HG03520 (cell line): ENCODE measurements at regions not wholly inside any gene's neighbourhood (a gene's known extent, or its start where the extent isn't known, plus 50 kb on each side); places are given as distances from the start of the nearest gene placed in this dataset.

ENCODE experiments used
- ATAC-seq: cut with Tn5 transposase; IDR thresholded peaks from one replicate; pipeline ENCODE4 v1.9.1; 2021; ENCODE audit warnings: mild to moderate bottlenecking, moderate library complexity; ENCODE audit not compliant: unreplicated experiment

GRCh38 chr20:11371831-11372230 is 545.9 kb upstream of the BTBD3 start:
- ATAC-seq = no peak

DNA sequence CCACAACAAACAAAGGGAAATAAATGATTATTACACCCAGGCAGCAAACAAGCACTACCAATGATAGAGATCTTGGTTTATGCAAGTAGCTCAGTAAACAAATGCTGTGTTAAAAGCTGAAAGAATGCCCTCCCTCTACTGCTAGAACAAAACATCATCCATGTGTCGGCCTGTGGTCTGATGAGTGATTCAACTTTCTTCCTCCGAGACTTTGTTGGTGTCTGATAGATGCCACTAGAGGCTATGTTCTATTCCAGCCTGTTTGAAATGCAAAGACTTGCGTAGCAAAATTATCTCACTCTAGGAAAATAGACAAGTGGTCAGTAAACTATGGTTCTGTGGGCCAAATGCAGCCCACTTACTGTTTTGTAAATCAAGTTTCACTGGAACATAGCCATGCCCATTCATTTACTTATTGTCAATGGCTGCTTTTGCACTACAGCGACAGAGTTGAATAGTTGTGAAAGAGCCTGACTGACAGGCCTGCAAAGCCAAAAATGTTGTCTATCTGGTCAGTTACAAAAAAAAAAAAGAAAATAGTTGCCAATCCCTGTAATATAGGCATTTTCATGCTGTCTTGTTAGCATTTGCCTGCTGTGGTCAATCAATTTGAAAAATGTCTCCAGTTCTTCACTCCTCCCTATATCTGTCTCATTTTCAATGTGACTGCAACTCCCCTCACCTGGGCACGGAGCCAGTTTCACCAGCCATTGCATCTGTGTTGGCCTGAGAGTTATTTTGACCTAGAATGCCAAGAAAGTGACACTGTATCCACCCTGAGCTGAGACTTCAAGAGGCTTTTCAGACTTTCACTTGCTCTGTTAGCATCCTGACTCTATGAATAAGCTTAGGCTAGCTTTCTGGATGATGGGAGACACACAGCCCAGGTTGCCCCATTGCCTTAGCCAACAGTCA is 544.6 kb upstream of the BTBD3 start:
- no peak for ATAC-seq

DNA sequence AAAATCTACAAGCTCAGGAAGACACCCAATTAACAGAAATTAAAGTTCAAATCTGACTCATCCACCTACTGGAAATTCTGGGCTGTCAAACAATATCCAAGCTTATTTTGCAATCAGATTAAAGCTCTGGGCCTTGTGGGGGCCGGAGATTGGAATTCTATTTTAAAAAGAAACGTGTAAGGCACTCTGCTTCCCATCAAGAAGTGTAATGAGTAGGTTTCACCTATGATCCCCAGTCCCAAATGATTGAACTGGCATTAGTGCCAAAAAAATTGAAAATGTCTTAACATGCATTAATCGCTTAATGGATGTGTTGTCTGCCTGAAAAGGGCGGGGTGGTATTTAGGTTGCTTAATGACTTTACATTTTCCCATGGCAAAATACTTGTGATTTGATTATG is 542.4 kb upstream of the BTBD3 start:
- ATAC-seq = no peak

DNA sequence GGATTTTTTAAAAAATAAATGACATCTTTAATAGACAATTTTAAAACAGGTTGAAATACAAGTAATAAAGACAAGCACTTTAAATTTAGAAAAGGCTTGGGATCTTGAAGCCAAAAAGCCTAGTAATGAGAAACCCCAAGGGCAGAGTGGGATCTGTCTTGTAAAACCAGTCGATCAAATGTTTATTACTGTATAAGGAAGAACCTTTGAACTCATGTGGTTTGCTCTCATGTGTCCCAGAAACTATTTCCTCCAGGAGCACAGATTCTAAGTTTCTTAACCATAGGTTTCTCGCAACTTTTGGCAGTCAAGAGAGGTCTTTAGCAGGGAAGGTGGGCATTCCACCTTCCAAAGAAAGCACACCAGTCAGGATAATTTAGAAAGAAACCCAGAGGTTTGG is 541.7 kb upstream of the BTBD3 start:
- no peak for ATAC-seq

DNA sequence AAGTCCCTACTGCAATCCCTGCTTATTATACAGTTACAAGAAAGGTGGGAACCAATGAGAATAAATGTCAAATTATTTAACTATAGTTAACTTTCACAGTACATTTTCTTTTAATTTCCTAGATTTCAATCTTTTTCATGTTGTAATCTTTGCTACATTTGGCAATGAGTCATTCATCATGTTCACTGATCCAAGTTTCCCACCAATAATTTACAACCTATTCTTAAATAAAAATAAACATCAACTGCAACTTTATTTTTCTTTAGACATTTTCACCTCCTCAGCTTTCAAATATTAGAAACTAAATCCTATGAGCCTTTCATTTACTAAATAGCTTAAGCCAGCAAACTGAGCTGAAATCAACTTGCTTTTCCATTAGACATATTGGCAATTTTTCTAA is 541.3 kb upstream of the BTBD3 start:
- no peak for ATAC-seq

DNA sequence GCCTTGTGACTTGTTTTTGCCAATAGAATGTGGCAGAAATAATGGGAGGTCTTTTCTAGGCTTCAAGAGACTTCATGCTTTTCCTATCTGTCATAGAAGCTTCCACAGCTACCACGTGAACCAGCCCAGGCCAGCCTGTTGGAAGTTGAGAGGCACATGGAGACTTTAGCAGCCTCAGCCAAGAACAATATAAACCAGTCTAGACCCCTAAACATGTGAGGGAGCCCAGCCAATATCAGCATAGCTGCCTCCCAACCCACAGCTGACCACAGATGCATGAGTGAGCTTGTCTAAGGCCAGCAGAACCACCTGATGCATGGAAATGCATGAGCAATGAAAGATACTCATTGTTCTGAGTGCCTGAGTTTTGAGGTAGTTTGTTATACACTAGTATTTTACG is 540.7 kb upstream of the BTBD3 start:
- no peak for ATAC-seq

GRCh38 chr20:11377761-11378160 is 539.9 kb upstream of the BTBD3 start:
- no peak for ATAC-seq

DNA sequence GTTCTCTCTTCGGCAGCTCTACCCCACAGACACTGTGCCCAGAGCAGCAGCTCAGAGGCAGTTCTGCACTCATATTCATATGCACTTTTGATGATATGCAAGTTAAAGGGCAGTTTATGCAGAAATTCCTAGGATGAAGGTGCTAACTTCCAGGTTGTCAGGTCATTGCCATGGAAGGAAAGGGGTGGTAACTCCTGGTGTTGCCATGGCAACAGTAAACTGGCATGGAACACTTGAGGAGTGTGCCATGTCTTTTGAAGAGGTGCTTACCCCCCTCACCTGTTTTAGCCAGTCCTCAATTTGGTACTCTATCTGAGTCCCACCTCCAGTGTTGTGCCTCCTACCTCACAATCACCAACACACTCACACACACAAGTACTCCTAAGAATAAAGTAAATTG is 539.4 kb upstream of the BTBD3 start:
- no peak for ATAC-seq

GRCh38 chr20:11379257-11380011 is 538.3 kb upstream of the BTBD3 start:
- ATAC-seq = no peak

GRCh38 chr20:11380283-11380682 is 537.4 kb upstream of the BTBD3 start:
- no peak for ATAC-seq

- no peak for ATAC-seq
These were observed 530.4 kb upstream of the BTBD3 start for GRCh38 chr20:11387189-11387754.

- ATAC-seq = no peak
These were observed 528.5 kb upstream of the BTBD3 start for GRCh38 chr20:11389186-11389585.

DNA sequence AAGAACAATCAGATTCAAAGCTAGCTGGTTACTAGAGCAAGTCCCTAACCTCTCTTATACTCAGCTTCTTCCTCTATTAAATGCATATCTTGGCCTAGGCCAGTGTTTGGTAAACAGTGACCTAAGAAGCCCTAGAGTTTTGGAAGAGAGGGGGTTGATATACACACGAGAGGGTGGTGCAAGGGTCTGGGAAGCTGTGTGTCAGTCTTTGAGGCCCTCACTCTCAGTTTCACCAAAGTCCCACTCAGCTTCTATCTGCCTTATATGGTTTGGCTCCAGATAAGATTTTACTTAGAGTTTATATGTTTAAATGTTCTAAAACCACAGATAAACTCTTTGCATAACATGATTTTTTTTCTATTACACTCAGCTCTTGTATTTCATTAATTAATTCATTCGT is 526.1 kb upstream of the BTBD3 start:
- ATAC-seq = no peak

DNA sequence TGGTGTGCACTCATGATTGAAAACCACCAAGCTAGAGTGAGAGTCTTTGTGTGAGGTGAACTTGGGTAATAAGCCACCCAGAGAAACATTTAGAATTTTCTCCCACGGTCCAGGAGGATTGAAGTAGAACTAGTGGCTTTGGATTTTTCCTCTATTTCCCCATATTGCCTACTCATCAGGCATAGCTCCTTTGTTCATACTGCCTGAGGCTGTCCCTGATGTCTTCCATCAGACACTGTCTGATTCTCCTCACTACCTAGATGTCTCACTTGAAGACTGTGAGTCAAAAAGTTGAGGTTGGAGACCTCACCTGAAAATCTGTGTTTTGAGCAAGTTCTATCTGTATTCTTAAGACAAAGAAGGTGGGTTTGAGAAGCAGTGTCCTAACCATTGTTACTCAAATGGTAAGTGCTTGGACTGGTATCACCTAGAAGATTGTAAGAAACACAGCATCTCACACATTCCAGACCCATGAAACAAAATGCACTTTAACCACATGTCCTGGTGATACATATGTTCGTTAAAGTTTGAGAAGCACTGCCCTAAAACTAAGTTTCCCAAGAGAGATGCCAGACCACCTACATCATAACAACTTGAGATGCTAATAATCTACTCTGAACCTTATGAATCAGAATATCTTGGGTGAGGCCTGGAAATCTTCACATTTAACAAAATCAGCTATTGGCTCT is 523.4 kb upstream of the BTBD3 start:
- ATAC-seq = no peak

- no peak for ATAC-seq
These were observed 522.1 kb upstream of the BTBD3 start for GRCh38 chr20:11395581-11395980.

DNA sequence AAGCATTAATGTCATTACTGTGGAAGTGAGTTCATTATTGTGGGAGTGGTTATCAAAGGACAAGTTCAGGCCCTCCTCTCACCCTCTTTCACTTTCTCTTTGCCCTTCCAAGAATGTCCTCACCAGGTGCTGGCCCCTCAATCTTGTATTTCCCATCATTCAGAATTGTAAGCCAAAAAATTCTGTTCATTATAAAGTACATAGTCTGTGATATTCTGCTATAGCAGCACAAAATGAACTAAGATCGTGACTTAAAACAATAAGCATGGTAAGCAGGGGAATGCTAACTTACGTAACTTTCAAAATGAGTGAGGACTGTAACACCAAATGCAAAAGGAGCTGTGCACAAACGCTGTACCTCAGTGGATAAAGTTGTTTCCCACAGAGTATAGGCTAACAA is 515.7 kb upstream of the BTBD3 start:
- no peak for ATAC-seq

GRCh38 chr20:11403711-11404110 is 514.0 kb upstream of the BTBD3 start:
- ATAC-seq = no peak

DNA sequence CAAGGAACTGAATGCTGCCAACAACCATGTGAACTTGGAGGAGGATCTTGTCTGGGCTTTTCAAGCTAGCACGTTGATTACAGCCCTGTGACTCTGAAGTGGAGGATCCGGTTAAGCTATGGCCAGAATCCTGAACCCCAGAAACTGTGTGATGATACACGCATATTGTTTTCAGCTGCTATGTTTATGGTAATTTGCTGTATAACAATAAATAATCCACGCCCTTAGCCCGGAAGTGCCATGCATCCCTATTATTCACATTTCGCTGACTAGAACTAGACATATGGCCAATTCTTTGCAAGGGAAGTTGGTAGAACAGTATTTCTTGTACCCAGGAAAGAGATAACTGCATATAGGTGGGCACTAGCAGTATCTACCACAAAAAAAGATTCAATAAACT is 510.8 kb upstream of the BTBD3 start:
- ATAC-seq = no peak

- no peak for ATAC-seq
These were observed 508.1 kb upstream of the BTBD3 start for GRCh38 chr20:11409561-11409960.

DNA sequence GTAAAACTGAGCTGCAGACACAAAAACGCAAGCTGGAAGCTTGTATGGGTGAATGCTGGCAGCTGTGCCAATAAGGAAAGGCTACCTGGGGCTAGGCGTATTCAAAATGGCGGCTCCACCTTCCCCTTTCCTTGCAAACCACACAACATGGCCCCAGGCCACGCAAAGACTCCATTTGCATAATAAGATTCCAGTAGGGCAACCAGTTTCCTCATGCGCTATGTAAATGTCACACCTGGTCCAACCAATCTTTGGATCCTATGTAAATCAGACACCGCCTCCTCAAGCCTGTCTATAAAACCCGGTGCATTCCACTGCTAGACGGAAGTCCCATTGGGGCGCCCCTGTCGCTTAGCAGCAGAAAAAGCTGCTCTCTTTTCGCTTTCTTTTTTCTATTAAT is 505.9 kb upstream of the BTBD3 start:
- ATAC-seq = no peak

DNA sequence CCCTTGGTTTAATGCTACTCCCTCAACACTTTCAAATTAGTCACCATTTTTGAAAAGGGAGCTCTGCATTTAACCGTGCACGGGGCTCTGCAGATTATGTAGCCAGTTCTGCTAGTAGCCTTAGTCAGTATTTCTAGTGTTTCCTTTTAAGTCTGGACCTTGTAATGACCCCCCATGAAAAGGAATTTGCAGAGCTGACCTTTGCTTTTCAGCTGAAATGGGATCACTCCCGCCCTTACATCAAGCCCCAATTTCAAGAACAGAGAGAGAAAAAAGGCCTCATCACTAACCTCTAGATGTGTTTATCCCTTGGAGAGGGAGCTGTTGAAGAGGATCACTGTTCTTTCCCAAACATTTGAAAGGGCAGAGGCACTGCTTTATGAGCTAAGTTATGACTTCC is 490.7 kb upstream of the BTBD3 start:
- no peak for ATAC-seq
